ENCODE measurements at regions not wholly inside any gene's neighbourhood (a gene's known extent, or its start where the extent isn't known, plus 50 kb on each side); places are given as distances from the start of the nearest gene placed in this dataset.
"Not testable (repeated sequence)": the region's sequence is repeated elsewhere in the genome, so short reads cannot be mapped to it uniquely, and the experiment has no call there.

GRCh38 chr11:109064618-109065311 is 357.2 kb upstream of the C11orf87 start:
- TF ChIP-seq EZH2 (IDR thresholded peaks at IDR 0.05); POLR2AphosphoS5 (IDR thresholded peaks at IDR 0.05; ENCODE audit: borderline replicate concordance, low read depth, low read length): not testable (repeated sequence)

Measured in SK-N-MC (cell line).